SH-SY5Y (cell line): ENCODE measurements at regions not wholly inside any gene's neighbourhood (a gene's known extent, or its start where the extent isn't known, plus 50 kb on each side); places are given as distances from the start of the nearest gene placed in this dataset.

Experiments used
- GATA2 ChIP-seq: IDR thresholded peaks from 2 replicates; pipeline ENCODE4 v1.6.1; 2011; ENCODE audit warnings: mild to moderate bottlenecking, low read depth, low read length
- GATA3 ChIP-seq: IDR thresholded peaks from 2 replicates; pipeline ENCODE4 v1.6.1; 2011; ENCODE audit warnings: low read depth, mild to moderate bottlenecking, low read length, moderate library complexity

- TF ChIP-seq GATA3 (no peak), GATA2 (no peak)
These were observed 180.5 kb downstream of the TMEM18 start for GRCh38 chr2:496729-497128.
